ENCODE measurements at regions not wholly inside any gene's neighbourhood (a gene's known extent, or its start where the extent isn't known, plus 50 kb on each side); places are given as distances from the start of the nearest gene placed in this dataset.

DNA sequence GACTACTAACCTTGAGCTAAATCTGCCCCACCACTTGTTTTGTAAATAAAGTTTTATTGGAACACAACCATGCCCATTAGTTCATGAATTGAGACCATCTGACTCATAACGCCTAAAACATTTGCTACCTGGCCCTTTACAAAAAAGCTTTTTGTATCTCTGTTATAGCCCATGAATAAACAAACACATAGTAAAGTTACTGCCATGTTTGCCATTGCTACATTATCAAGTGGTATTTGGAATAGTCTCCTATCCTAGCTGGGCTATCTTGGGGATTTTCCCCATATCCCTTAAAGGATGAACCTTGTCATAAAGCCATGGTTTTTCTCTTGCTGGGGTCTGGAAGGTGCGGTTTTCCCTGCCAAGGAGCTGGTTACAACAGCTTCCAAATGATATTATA is 112.3 kb downstream of the FAM9B start:
- DNase-seq (no peak), ATAC-seq (ENCODE audit: low FRiP score) (no peak)
- intact Hi-C loops (cut with DNase I): no loop called here
- H3K27ac ChIP-seq (ENCODE audit: low read depth in 1 of 2, low read length in 2 of 2): no peak overlapping the region
- 66 to 95% methylated on average over 2 of the region's 2 CpGs for WGBS, 2 donors
- no peaks in the 10 kb centered on the region for H3K36me3 ChIP-seq (ENCODE audit: control insufficient read depth in 1 of 2, insufficient read depth in 2 of 2, low read length in 1 of 2)
- no peak overlapping the region for H3K4me3 ChIP-seq (ENCODE audit: low read length in 2 of 2)
- no peaks in the 10 kb centered on the region for H3K4me1 ChIP-seq (ENCODE audit: control insufficient read depth in 1 of 2, insufficient read depth in 2 of 2, low read length in 2 of 2)
- no peaks in the 10 kb centered on the region for H3K9me3 ChIP-seq (ENCODE audit: control insufficient read depth, low read length)
- no peaks in the 10 kb centered on the region for H3K27me3 ChIP-seq (ENCODE audit: control insufficient read depth in 1 of 2, insufficient read depth in 2 of 2, low read length in 1 of 2)

DNA sequence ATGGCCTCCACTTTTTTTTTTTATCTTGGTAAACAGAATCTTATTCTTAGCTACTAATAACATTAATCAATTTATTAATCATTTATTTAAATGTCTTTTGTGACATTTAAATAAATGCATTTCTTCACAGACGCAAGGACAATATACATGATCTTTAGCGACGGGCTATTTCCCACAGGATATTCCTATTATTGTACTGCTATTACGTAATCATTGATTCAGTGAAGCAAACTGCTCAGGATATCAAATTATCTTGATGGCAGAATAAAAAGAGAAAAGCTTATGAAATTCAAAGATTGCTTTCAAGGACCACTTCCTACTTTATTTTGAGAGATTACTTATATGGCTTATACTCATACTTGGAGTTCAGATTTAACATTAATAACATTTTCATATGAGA is 114.1 kb downstream of the FAM9B start:
- Histone ChIP-seq H3K9me3 (ENCODE audit: control insufficient read depth, low read length) (no peaks in the 10 kb centered on the region), H3K27me3 (ENCODE audit: control insufficient read depth in 1 of 2, insufficient read depth in 2 of 2, low read length in 1 of 2) (no peaks in the 10 kb centered on the region), H3K4me1 (ENCODE audit: control insufficient read depth in 1 of 2, insufficient read depth in 2 of 2, low read length in 2 of 2) (no peaks in the 10 kb centered on the region), H3K27ac (ENCODE audit: low read depth in 1 of 2, low read length in 2 of 2) (no peak overlapping the region), H3K36me3 (ENCODE audit: control insufficient read depth in 1 of 2, insufficient read depth in 2 of 2, low read length in 1 of 2) (no peaks in the 10 kb centered on the region), H3K4me3 (ENCODE audit: low read length in 2 of 2) (no peak overlapping the region)
- DNase-seq: no peak
- WGBS, 2 donors: 87 to 96% methylated on average over 4 of the region's 4 CpGs
- ATAC-seq (ENCODE audit: low FRiP score): no peak
- intact Hi-C loops (cut with DNase I): no loop called here

DNA sequence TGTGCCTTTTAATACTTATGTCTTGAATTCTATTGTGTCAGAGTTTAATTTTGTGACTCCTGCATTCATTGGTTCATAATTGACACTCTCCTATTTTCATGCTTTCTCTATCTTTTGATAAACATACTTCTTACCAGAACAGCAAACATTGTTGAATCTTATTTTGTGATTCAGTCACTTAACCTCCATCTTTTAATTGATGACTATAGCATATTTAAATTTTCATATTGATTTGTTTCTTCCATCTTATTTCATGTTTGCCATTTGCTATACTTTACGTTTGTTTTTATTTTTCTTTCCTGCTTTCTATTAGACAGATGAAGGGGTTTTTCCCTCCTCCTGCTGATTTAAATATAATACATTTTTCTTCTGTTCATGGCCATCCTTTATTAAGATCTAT is 115.5 kb upstream of the FAM9A start:
- intact Hi-C loops (cut with DNase I): no loop called here
- Histone ChIP-seq H3K36me3 (ENCODE audit: control insufficient read depth in 1 of 2, insufficient read depth in 2 of 2, low read length in 1 of 2) (no peaks in the 10 kb centered on the region), H3K27me3 (ENCODE audit: control insufficient read depth in 1 of 2, insufficient read depth in 2 of 2, low read length in 1 of 2) (no peaks in the 10 kb centered on the region), H3K4me3 (ENCODE audit: low read length in 2 of 2) (no peak overlapping the region), H3K9me3 (ENCODE audit: control insufficient read depth, low read length) (no peaks in the 10 kb centered on the region), H3K4me1 (ENCODE audit: control insufficient read depth in 1 of 2, insufficient read depth in 2 of 2, low read length in 2 of 2) (no peaks in the 10 kb centered on the region), H3K27ac (ENCODE audit: low read depth in 1 of 2, low read length in 2 of 2) (no peak overlapping the region)
- 58 to 87% methylated on average over 1 of the region's 1 CpG for WGBS, 2 donors
- ATAC-seq (ENCODE audit: low FRiP score): no peak
- DNase-seq: no peak

DNA sequence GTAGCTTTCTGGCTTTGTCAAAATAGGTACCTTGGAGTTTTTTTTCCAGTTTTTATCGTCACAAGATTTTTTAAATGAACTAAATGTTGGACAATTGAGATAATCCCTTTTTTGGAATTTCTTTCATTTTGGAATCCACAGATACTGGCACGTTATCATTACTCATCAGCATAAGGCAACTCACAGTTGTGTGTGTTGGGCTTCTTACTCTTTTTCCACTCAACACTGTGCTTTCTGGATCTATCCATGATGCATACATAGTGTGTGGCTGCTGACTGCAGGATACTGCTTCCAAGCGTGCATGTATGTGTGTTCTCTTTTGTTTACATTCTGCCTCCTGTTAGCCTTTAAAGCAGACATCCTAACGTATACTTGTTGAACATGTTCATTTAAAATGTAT is 113.5 kb upstream of the FAM9A start:
- 14 to 34% methylated on average over 4 of the region's 4 CpGs for WGBS, 2 donors
- peak overlapping the region in 1 of 2 donors; percentile 4 for H3K4me3 ChIP-seq (ENCODE audit: low read length in 2 of 2)
- peak overlapping the region; percentile 11 to 49 for H3K27ac ChIP-seq (ENCODE audit: low read depth in 1 of 2, low read length in 2 of 2)
- intact Hi-C loops (cut with DNase I): loop anchor here in 1 of 2 donors (5.0 kb wide), 1 partner anchor 428 kb away; no protein-coding TSS in a partner anchor
- DNase-seq: no peak
- no peak for ATAC-seq (ENCODE audit: low FRiP score)
- no peaks in the 10 kb centered on the region for H3K27me3 ChIP-seq (ENCODE audit: control insufficient read depth in 1 of 2, insufficient read depth in 2 of 2, low read length in 1 of 2)
- H3K9me3 ChIP-seq (ENCODE audit: control insufficient read depth, low read length): no peaks in the 10 kb centered on the region
- no peaks in the 10 kb centered on the region for H3K4me1 ChIP-seq (ENCODE audit: control insufficient read depth in 1 of 2, insufficient read depth in 2 of 2, low read length in 2 of 2)
- no peaks in the 10 kb centered on the region for H3K36me3 ChIP-seq (ENCODE audit: control insufficient read depth in 1 of 2, insufficient read depth in 2 of 2, low read length in 1 of 2)

DNA sequence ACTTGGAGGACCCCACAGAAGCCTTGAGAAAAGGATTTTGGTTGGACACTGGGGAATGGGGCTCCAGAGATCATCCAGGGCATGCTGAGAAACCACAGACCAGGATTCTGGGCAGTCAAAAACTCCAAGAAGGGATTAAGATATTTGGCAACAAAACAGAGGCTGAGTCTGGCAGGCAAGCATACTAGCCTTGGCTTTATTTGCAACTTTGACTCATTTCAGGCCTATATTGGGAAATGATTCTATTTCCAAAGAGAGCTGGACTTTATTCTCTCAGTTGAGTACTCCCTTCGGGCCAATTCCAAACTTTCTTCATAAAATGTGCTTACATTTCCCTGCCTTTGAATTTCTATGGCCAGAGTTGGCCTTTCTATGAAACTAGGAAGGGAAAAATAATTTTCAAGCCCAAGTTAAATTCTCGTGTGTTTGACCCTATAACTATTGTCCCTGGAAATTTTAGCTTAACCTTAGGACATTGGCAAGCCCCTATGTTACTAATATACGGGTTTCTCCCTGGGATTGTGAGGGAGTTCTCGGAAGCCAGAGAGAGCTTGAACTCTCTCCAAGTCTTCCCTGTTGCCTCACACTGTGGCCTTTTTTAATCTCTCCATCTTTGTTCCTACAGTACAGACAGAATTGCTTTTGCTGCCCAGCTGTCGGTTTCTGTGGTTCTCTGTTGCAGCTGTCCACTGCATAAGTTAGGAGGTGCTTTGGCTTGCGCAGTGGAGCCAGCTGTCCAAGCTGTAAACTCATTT is 112.6 kb upstream of the FAM9A start:
- Histone ChIP-seq H3K27me3 (ENCODE audit: control insufficient read depth in 1 of 2, insufficient read depth in 2 of 2, low read length in 1 of 2) (no peaks in the 10 kb centered on the region), H3K4me3 (ENCODE audit: low read length in 2 of 2) (peak overlapping the region in 1 of 2 donors; percentile 4), H3K36me3 (ENCODE audit: control insufficient read depth in 1 of 2, insufficient read depth in 2 of 2, low read length in 1 of 2) (no peaks in the 10 kb centered on the region), H3K4me1 (ENCODE audit: control insufficient read depth in 1 of 2, insufficient read depth in 2 of 2, low read length in 2 of 2) (no peaks in the 10 kb centered on the region), H3K9me3 (ENCODE audit: control insufficient read depth, low read length) (no peaks in the 10 kb centered on the region), H3K27ac (ENCODE audit: low read depth in 1 of 2, low read length in 2 of 2) (peak overlapping the region in 1 of 2 donors; percentile 81)
- ATAC-seq (ENCODE audit: low FRiP score) (peak; percentile 89), DNase-seq (peak in 1 of 2 donors; percentile 48)
- intact Hi-C loops (cut with DNase I): loop anchor here in 1 of 2 donors (5.0 kb wide), 1 partner anchor 428 kb away; no protein-coding TSS in a partner anchor
- WGBS, 2 donors: 4 to 13% methylated on average over 6 of the region's 6 CpGs

DNA sequence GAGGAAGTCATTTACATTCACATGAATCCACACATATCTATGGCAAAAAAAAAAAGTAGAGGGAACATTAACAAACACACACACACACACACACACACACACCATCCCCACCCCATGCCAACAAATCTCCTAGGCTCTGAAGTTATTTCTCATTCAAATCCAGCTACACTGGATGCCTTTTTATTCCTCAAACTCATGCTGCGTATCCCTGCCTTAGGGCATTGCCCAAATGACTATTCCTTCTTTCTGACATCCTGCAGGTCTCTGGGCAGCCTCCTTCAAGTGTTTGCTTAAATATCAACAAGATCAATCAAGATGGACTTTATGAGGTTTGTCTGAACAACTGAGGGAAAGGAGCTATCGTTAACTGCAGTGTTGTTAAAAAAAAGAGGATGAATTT is 106.5 kb upstream of the FAM9A start:
- no peaks in the 10 kb centered on the region for H3K27me3 ChIP-seq (ENCODE audit: control insufficient read depth in 1 of 2, insufficient read depth in 2 of 2, low read length in 1 of 2)
- no peak overlapping the region for H3K27ac ChIP-seq (ENCODE audit: low read depth in 1 of 2, low read length in 2 of 2)
- ATAC-seq (ENCODE audit: low FRiP score) (no peak), DNase-seq (no peak)
- no peaks in the 10 kb centered on the region for H3K9me3 ChIP-seq (ENCODE audit: control insufficient read depth, low read length)
- H3K36me3 ChIP-seq (ENCODE audit: control insufficient read depth in 1 of 2, insufficient read depth in 2 of 2, low read length in 1 of 2): no peaks in the 10 kb centered on the region
- 71 to 74% methylated on average over 2 of the region's 2 CpGs for WGBS, 2 donors
- intact Hi-C loops (cut with DNase I): no loop called here
- H3K4me1 ChIP-seq (ENCODE audit: control insufficient read depth in 1 of 2, insufficient read depth in 2 of 2, low read length in 2 of 2): no peaks in the 10 kb centered on the region
- H3K4me3 ChIP-seq (ENCODE audit: low read length in 2 of 2): no peak overlapping the region

DNA sequence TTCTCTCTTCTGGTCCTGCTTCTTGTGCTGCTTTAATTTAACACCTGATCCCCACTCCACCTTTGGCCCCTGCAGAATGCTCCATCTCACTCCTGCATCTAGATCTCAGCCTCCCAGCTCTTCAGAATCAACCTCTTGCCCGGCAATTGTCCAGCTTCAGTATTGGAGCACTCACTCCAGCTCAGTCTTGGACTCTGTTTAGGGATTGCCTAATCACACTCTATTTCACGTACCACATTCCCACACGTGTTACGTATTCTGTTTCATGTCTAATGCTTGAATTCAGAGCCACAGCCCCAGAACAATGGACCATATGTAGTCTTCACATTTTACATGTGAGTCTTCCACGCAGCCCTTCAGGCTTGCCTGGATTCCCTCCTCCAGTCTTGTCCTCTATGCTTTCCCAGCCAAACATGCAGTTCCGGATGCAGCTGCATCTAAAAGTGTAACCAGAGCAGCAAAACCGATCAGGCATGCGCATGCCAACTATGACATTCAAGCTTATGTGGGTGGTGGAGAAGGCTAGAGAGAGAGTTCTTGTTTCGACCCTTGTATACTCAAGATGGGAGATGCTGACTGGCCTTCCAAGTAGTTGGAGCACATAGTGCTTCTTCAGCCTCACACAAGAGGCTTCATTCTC is 105.2 kb upstream of the FAM9A start:
- intact Hi-C loops (cut with DNase I): no loop called here
- no peak for ATAC-seq (ENCODE audit: low FRiP score)
- Histone ChIP-seq H3K36me3 (ENCODE audit: control insufficient read depth in 1 of 2, insufficient read depth in 2 of 2, low read length in 1 of 2) (no peaks in the 10 kb centered on the region), H3K9me3 (ENCODE audit: control insufficient read depth, low read length) (no peaks in the 10 kb centered on the region), H3K4me1 (ENCODE audit: control insufficient read depth in 1 of 2, insufficient read depth in 2 of 2, low read length in 2 of 2) (no peaks in the 10 kb centered on the region), H3K4me3 (ENCODE audit: low read length in 2 of 2) (no peak overlapping the region), H3K27me3 (ENCODE audit: control insufficient read depth in 1 of 2, insufficient read depth in 2 of 2, low read length in 1 of 2) (no peaks in the 10 kb centered on the region), H3K27ac (ENCODE audit: low read depth in 1 of 2, low read length in 2 of 2) (no peak overlapping the region)
- no peak for DNase-seq
- 85 to 94% methylated on average over 9 of the region's 9 CpGs for WGBS, 2 donors

DNA sequence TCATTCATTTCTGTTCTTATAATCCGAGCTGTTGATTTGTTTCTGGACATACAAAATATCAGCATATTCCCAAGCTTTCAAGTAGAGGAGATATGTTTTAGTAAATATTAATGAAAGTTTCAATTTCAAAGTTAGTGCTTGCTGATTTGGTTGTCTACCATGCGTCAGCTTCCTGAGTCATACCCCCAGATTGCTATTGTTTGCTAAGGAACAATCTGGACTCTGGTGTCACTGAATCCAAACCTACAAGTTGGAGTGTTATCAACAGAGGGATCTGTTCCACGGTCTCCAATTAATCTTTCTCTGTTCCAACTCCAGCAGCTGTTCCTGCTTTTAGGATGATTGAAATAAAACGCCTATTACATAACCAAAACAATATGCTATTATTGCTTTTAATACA is 96.1 kb upstream of the FAM9A start:
- no peak overlapping the region for H3K27ac ChIP-seq (ENCODE audit: low read depth in 1 of 2, low read length in 2 of 2)
- H3K4me1 ChIP-seq (ENCODE audit: control insufficient read depth in 1 of 2, insufficient read depth in 2 of 2, low read length in 2 of 2): no peaks in the 10 kb centered on the region
- intact Hi-C loops (cut with DNase I): no loop called here
- 57% methylated on average over 4 of the region's 4 CpGs for WGBS, 2 donors
- DNase-seq: no peak
- ATAC-seq (ENCODE audit: low FRiP score): no peak
- H3K36me3 ChIP-seq (ENCODE audit: control insufficient read depth in 1 of 2, insufficient read depth in 2 of 2, low read length in 1 of 2): no peaks in the 10 kb centered on the region
- H3K4me3 ChIP-seq (ENCODE audit: low read length in 2 of 2): no peak overlapping the region
- no peaks in the 10 kb centered on the region for H3K27me3 ChIP-seq (ENCODE audit: control insufficient read depth in 1 of 2, insufficient read depth in 2 of 2, low read length in 1 of 2)
- H3K9me3 ChIP-seq (ENCODE audit: control insufficient read depth, low read length): no peaks in the 10 kb centered on the region

DNA sequence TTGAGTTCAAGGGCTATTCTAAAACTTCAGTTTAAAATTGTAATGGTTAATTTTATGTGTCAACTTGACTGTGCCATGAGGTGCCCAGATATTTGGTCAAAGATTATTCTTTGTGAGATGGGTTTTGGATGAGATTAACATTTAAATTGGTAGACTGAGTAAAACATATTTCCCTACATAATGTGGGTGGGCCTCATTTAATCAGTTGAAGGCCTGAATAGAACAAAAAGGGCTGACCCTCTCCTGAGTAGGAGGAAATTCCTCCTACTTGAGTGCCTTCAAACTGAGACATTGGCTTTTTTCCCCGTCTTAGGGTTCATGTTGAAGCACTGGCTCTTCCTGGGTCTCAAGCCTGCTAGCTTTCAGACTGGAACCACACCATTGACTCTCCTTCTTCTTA is 89.6 kb upstream of the FAM9A start:
- DNase-seq (no peak), ATAC-seq (ENCODE audit: low FRiP score) (no peak)
- WGBS, 2 donors: 81 to 98% methylated on average over 1 of the region's 1 CpG
- Histone ChIP-seq H3K9me3 (ENCODE audit: control insufficient read depth, low read length) (no peaks in the 10 kb centered on the region), H3K36me3 (ENCODE audit: control insufficient read depth in 1 of 2, insufficient read depth in 2 of 2, low read length in 1 of 2) (no peaks in the 10 kb centered on the region), H3K4me1 (ENCODE audit: control insufficient read depth in 1 of 2, insufficient read depth in 2 of 2, low read length in 2 of 2) (peaks cover 0 to 7% of the 10 kb centered on the region in 2 donors), H3K27me3 (ENCODE audit: control insufficient read depth in 1 of 2, insufficient read depth in 2 of 2, low read length in 1 of 2) (no peaks in the 10 kb centered on the region), H3K4me3 (ENCODE audit: low read length in 2 of 2) (no peak overlapping the region), H3K27ac (ENCODE audit: low read depth in 1 of 2, low read length in 2 of 2) (no peak overlapping the region)
- intact Hi-C loops (cut with DNase I): no loop called here
